ENCODE measurements at regions not wholly inside any gene's neighbourhood (a gene's known extent, or its start where the extent isn't known, plus 50 kb on each side); places are given as distances from the start of the nearest gene placed in this dataset.

DNA sequence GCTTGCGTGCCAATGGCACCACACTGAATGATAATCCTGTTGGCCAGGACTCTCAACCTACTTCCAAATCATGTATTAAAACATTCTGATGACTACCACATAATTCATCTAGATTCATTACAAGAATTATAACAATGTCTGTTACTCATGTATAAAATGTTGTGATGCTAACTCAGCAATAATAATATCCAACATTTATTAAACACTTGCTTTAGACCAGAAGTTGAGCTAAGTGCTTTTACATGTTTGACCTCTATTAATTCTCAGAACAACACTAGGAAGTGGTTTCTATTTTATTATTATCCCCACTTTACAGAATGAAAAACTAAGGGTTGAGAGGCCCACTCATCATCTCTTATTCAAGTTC, 178.4 kb downstream of the LNPK start:
- Mint-ChIP-seq H3K4me1 (ENCODE audit: low read depth) (peaks cover 3% of the 10 kb centered on the region), H3K4me3 (ENCODE audit: low read depth) (no peak overlapping the region), H3K9me3 (ENCODE audit: low read depth) (no peaks in the 10 kb centered on the region), H3K27me3 (peaks cover 12% of the 10 kb centered on the region), H3K27ac (no peak overlapping the region), H3K36me3 (ENCODE audit: insufficient read depth) (no peaks in the 10 kb centered on the region)
- no peak for DNase-seq (ENCODE audit: low spot score, unreplicated experiment)
- TF ChIP-seq CTCF (IDR thresholded peaks at IDR 0.05; ENCODE audit: unreplicated experiment) = no peak

- Mint-ChIP-seq H3K27ac (no peak overlapping the region), H3K4me3 (ENCODE audit: low read depth) (no peak overlapping the region), H3K27me3 (peaks cover 9% of the 10 kb centered on the region), H3K4me1 (ENCODE audit: low read depth) (no peaks in the 10 kb centered on the region), H3K9me3 (ENCODE audit: low read depth) (no peaks in the 10 kb centered on the region), H3K36me3 (ENCODE audit: insufficient read depth) (no peaks in the 10 kb centered on the region)
- DNase-seq (ENCODE audit: low spot score, unreplicated experiment) = no peak
- no peak for TF ChIP-seq CTCF (IDR thresholded peaks at IDR 0.05; ENCODE audit: unreplicated experiment)
These were observed 178.9 kb downstream of the LNPK start for GRCh38 chr2:175823002-175823706.

DNA sequence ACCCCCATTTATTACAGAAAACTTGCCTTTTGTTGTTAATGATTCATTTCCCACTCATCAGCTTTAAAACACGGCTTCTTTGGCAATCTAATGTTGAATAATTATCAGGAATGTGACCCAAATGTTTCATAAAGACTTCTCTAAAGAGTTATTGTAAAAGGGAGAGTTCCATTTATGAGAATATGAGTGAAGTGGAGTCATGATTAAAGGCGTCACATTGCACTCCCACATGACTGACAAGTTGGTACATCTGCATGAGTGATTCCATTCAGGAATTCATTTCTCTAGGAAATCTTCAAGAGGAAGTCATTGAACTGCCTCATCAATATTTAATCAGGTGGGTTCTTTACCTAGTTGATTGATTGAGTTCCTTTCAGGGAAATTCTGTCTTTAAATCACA, 184.8 kb downstream of the LNPK start:
- no peaks in the 10 kb centered on the region for H3K4me1 Mint-ChIP-seq (ENCODE audit: low read depth)
- no peak for TF ChIP-seq CTCF (IDR thresholded peaks at IDR 0.05; ENCODE audit: unreplicated experiment)

GRCh38 chr2:175815537-175815936, 186.5 kb downstream of the LNPK start:
- Mint-ChIP-seq H3K36me3 (ENCODE audit: insufficient read depth) (peaks cover 7% of the 10 kb centered on the region), H3K4me1 (ENCODE audit: low read depth) (no peaks in the 10 kb centered on the region), H3K27me3 (no peaks in the 10 kb centered on the region), H3K4me3 (ENCODE audit: low read depth) (no peak overlapping the region), H3K27ac (peak overlapping the region; percentile 65), H3K9me3 (ENCODE audit: low read depth) (peaks cover 17% of the 10 kb centered on the region)
- DNase-seq (ENCODE audit: low spot score, unreplicated experiment) = no peak
- TF ChIP-seq CTCF (IDR thresholded peaks at IDR 0.05; ENCODE audit: unreplicated experiment) = no peak

More for the DNA sequence above, 184.8 kb downstream of the LNPK start:
- DNase-seq (ENCODE audit: low spot score, unreplicated experiment) = no peak
- peaks cover 17% of the 10 kb centered on the region for H3K9me3 Mint-ChIP-seq (ENCODE audit: low read depth)
- H3K36me3 Mint-ChIP-seq (ENCODE audit: insufficient read depth) = peaks cover 7% of the 10 kb centered on the region
- H3K27ac Mint-ChIP-seq = no peak overlapping the region
- H3K4me3 Mint-ChIP-seq (ENCODE audit: low read depth) = no peak overlapping the region
- H3K27me3 Mint-ChIP-seq = peaks cover 6% of the 10 kb centered on the region

DNA sequence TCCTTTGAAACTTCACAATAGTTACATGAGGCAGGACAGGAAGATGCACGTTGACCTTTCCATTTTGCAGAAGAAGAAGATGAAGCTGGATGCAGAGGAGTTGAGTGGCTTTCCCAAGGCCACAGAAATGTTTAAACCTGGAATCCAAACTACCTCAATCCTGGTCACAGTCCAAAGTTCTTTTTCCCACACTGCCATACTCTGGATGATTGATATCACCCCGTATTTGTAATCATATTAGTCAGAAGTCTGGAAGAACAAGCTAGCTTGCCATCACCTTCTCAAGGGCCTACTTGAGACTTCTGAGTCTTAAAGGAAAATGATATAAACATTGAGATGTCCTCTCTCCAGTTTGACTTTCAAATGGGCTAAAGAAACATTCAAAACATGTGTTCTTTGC, 190.1 kb downstream of the LNPK start:
- Mint-ChIP-seq H3K36me3 (ENCODE audit: insufficient read depth) (peaks cover 7% of the 10 kb centered on the region), H3K9me3 (ENCODE audit: low read depth) (peaks cover 17% of the 10 kb centered on the region), H3K27ac (no peak overlapping the region), H3K27me3 (no peaks in the 10 kb centered on the region), H3K4me3 (ENCODE audit: low read depth) (no peak overlapping the region), H3K4me1 (ENCODE audit: low read depth) (peaks cover 8% of the 10 kb centered on the region)
- DNase-seq (ENCODE audit: low spot score, unreplicated experiment) = no peak
- no peak for TF ChIP-seq CTCF (IDR thresholded peaks at IDR 0.05; ENCODE audit: unreplicated experiment)

Measured in progenitor cell of endocrine pancreas (in vitro differentiated cells).